Hepatocyte (in vitro differentiated cells): ENCODE measurements at regions not wholly inside any gene's neighbourhood (a gene's known extent, or its start where the extent isn't known, plus 50 kb on each side); places are given as distances from the start of the nearest gene placed in this dataset.

Source experiments
- DNase-seq: peaks from one replicate; pipeline ENCODE4 v3.0.0-alpha.2; 2016; ENCODE audit warnings: low spot score
- H2AFZ ChIP-seq: fragments of 200-600 bp; sonication (generic); 2 replicates; pipeline ENCODE4 v1.6.0; 2016; ENCODE audit warnings: antibody characterized with exemption, mild to moderate bottlenecking
- H3K27ac ChIP-seq: fragments of 200-600 bp; sonication (generic); 2 replicates; pipeline ENCODE4 v1.5.1; 2016; ENCODE audit warnings: mild to moderate bottlenecking
- H3K27me3 ChIP-seq: fragments of 200-600 bp; sonication (generic); 2 replicates; pipeline ENCODE4 v1.6.1; 2016
- H3K36me3 ChIP-seq: fragments of 200-600 bp; sonication (generic); replicated peaks from 2 replicates; pipeline ENCODE4 v1.5.1; 2016; ENCODE audit warnings: low read depth; ENCODE audit not compliant: insufficient read depth
- H3K4me1 ChIP-seq: fragments of 200-600 bp; sonication (generic); 2 replicates; pipeline ENCODE4 v1.5.1; 2016; ENCODE audit warnings: mild to moderate bottlenecking, moderate library complexity; ENCODE audit not compliant: insufficient read depth
- H3K4me2 ChIP-seq: fragments of 200-600 bp; sonication (generic); 2 replicates; pipeline ENCODE4 v1.6.0; 2016
- H3K4me3 ChIP-seq: fragments of 200-600 bp; sonication (generic); 2 replicates; pipeline ENCODE4 v1.5.1; 2016; ENCODE audit warnings: mild to moderate bottlenecking
- H3K79me2 ChIP-seq: fragments of 200-600 bp; sonication (generic); 2 replicates; pipeline ENCODE4 v1.6.0; 2017; ENCODE audit warnings: mild to moderate bottlenecking
- H3K9me2 ChIP-seq: fragments of 200-600 bp; sonication (generic); replicated peaks from 2 replicates; pipeline ENCODE4 v1.6.0; 2017; ENCODE audit warnings: mild to moderate bottlenecking; ENCODE audit not compliant: insufficient read depth
- H3K9me3 ChIP-seq: fragments of 200-600 bp; sonication (generic); 2 replicates; pipeline ENCODE4 v1.5.1; 2016; ENCODE audit warnings: low read depth, mild to moderate bottlenecking
- H4K20me1 ChIP-seq: fragments of 200-600 bp; sonication (generic); 2 replicates; pipeline ENCODE4 v1.6.0; 2016; ENCODE audit warnings: mild to moderate bottlenecking; ENCODE audit not compliant: insufficient read depth, poor library complexity, severe bottlenecking
- CTCF ChIP-seq: fragments of 200-600 bp; sonication (generic); IDR thresholded peaks from 2 replicates; pipeline ENCODE4 v1.5.1; 2016; ENCODE audit warnings: antibody characterized with exemption, mild to moderate bottlenecking; ENCODE audit not compliant: poor library complexity
- EZH2 ChIP-seq: fragments of 200-600 bp; sonication (generic); IDR thresholded peaks from 2 replicates; pipeline ENCODE4 v1.6.1; 2016; ENCODE audit warnings: antibody characterized with exemption, mild to moderate bottlenecking, borderline replicate concordance
- EZH2phosphoT487 ChIP-seq: fragments of 200-600 bp; sonication (generic); IDR thresholded peaks from one replicate; pipeline ENCODE4 v1.6.1; 2018; ENCODE audit warnings: antibody characterized with exemption, mild to moderate bottlenecking, low read depth, moderate library complexity; ENCODE audit not compliant: unreplicated experiment, severe bottlenecking
- WGBS: methylation state at CpG from one replicate; pipeline ENCODE4 v1.1.6; 2016; ENCODE audit warnings: low lambda C conversion rate; ENCODE audit errors: missing lambda C conversion rate; 5-methylcytosine and 5-hydroxymethylcytosine counted together

DNA sequence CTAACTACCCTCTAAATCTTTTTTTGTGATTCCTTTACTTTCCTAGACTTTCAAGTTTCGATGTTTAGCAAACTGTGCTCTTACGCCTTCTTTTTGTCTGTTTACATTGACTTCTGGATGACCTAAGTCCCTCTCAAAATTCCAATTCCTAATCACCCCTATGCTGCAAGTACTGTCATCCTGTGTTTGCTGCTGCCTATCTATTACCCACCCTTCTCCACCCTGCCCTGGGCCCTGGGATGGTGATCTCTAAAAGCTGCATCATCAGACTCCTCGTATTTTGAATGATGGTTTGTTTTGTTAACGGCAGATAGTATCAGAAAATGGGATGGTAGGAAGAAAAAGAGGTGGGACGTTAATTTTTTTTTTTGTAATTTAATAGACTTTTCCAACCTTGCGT is 272.1 kb downstream of the DIO2 start:
- Histone ChIP-seq H3K4me2 (no peak overlapping the region), H3K9me3 (no peaks in the 10 kb centered on the region), H2AFZ (no peak overlapping the region), H3K27me3 (no peaks in the 10 kb centered on the region), H3K79me2 (no peaks in the 10 kb centered on the region), H3K27ac (no peak overlapping the region), H3K4me3 (no peak overlapping the region), H4K20me1 (no peaks in the 10 kb centered on the region), H3K36me3 (no peaks in the 10 kb centered on the region), H3K4me1 (no peaks in the 10 kb centered on the region), H3K9me2 (no peaks in the 10 kb centered on the region)
- TF ChIP-seq EZH2 (no peak), CTCF (no peak), EZH2phosphoT487 (no peak)
- 67% methylated on average over 6 of the region's 6 CpGs for WGBS
- DNase-seq, result no peak

DNA sequence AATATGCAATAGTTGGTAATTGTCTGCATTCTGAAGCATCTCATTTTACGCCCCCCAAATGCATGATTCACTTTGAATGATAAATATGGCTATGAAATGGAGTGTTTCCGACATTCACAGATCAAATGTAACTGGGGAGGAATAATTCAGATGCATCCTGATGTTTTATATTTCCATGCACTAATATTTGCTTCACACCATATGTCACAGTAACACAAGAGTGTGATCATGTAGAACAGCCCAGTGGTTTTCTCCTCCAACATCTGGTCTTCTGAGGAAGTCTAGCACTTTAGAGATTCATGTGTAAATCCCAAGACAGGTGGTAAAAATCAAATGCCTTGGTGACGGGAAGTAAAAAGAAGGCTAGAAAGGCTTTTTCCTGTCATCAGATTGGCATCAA is 273.1 kb downstream of the DIO2 start:
- H3K4me3 ChIP-seq, result no peak overlapping the region
- H3K4me2 ChIP-seq, result no peak overlapping the region
- WGBS, result 67% methylated on average over 3 of the region's 3 CpGs
- H3K4me1 ChIP-seq, result no peaks in the 10 kb centered on the region
- no peak overlapping the region for H2AFZ ChIP-seq
- TF ChIP-seq EZH2, result no peak
- TF ChIP-seq CTCF, result no peak
- TF ChIP-seq EZH2phosphoT487, result no peak
- no peaks in the 10 kb centered on the region for H4K20me1 ChIP-seq
- no peaks in the 10 kb centered on the region for H3K27me3 ChIP-seq
- H3K9me2 ChIP-seq, result no peaks in the 10 kb centered on the region
- H3K9me3 ChIP-seq, result no peaks in the 10 kb centered on the region
- no peaks in the 10 kb centered on the region for H3K36me3 ChIP-seq
- no peak overlapping the region for H3K27ac ChIP-seq
- H3K79me2 ChIP-seq, result no peaks in the 10 kb centered on the region
- no peak for DNase-seq

DNA sequence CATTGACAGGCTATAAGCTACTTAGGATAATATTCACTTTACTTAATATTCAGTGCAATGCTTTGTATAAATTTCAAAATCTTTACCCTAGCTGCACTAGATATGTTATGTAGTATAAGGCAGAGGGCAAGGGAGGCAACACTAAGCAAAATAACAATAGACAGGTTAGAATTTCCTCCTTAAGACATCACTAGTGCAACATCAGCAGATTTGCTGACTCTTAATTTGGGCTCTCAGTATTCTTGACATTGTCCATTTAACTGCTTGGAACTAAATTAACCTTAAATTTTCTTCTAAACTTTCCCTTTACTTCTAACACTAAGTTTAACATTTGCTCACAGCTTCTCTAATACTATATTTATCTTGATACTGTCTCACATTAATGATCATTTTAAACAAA is 273.9 kb downstream of the DIO2 start:
- Histone ChIP-seq H3K27ac (no peak overlapping the region), H3K9me2 (no peaks in the 10 kb centered on the region), H3K9me3 (no peaks in the 10 kb centered on the region), H3K36me3 (no peaks in the 10 kb centered on the region), H2AFZ (no peak overlapping the region), H4K20me1 (no peaks in the 10 kb centered on the region), H3K4me2 (no peak overlapping the region), H3K27me3 (no peaks in the 10 kb centered on the region), H3K4me1 (no peaks in the 10 kb centered on the region), H3K4me3 (no peak overlapping the region), H3K79me2 (no peaks in the 10 kb centered on the region)
- DNase-seq, result no peak
- no peak for TF ChIP-seq CTCF
- TF ChIP-seq EZH2, result no peak
- no peak for TF ChIP-seq EZH2phosphoT487

GRCh38 chr14:79924551-79924950 is 286.8 kb downstream of the DIO2 start:
- H4K20me1 ChIP-seq, result no peaks in the 10 kb centered on the region
- no peaks in the 10 kb centered on the region for H3K36me3 ChIP-seq
- no peaks in the 10 kb centered on the region for H3K27me3 ChIP-seq
- H2AFZ ChIP-seq, result no peak overlapping the region
- H3K4me2 ChIP-seq, result no peak overlapping the region
- 63% methylated on average over 2 of the region's 2 CpGs for WGBS
- TF ChIP-seq EZH2 (no peak), EZH2phosphoT487 (no peak), CTCF (no peak)
- no peaks in the 10 kb centered on the region for H3K9me3 ChIP-seq
- H3K27ac ChIP-seq, result no peak overlapping the region
- DNase-seq, result no peak
- H3K79me2 ChIP-seq, result no peaks in the 10 kb centered on the region
- no peaks in the 10 kb centered on the region for H3K4me1 ChIP-seq
- H3K9me2 ChIP-seq, result no peaks in the 10 kb centered on the region
- H3K4me3 ChIP-seq, result no peak overlapping the region
